Esophagus squamous epithelium (tissue), 5 donors: ENCODE measurements at regions not wholly inside any gene's neighbourhood (a gene's known extent, or its start where the extent isn't known, plus 50 kb on each side); places are given as distances from the start of the nearest gene placed in this dataset.

Experiments used
- DNase-seq: peaks from one replicate; lab custom pipeline; 2025; lab: John Stamatoyannopoulos, UW
- H3K27ac ChIP-seq, 4 donors: fragments of 200-600 bp; sonication (generic); one replicate each; pipeline ENCODE4 v1.5.1; 2016 to 2019; ENCODE audit warnings: mild to moderate bottlenecking in 1 of 4
- H3K27me3 ChIP-seq, 4 donors: fragments of 200-600 bp; sonication (generic); 1 replicate in 3 of 4; 2 replicates in 1 of 4; pipeline versions ENCODE4 v1.5.1 to v1.6.0; 2017 to 2021; ENCODE audit warnings: antibody characterized with exemption in 1 of 4
- H3K36me3 ChIP-seq, 3 donors: fragments of 200-600 bp; sonication (generic); one replicate each; pipeline ENCODE4 v1.5.1; 2016 to 2019
- H3K4me1 ChIP-seq, 3 donors: fragments of 200-600 bp; sonication (generic); one replicate each; pipeline ENCODE4 v1.5.1; 2017 to 2019
- H3K4me3 ChIP-seq, 4 donors: fragments of 200-600 bp; sonication (generic); 1 replicate in 3 of 4; 2 replicates in 1 of 4; pipeline ENCODE4 v1.5.1; 2016 to 2019; ENCODE audit warnings: mild to moderate bottlenecking in 2 of 4, moderate library complexity in 1 of 4
- H3K9me3 ChIP-seq, 3 donors: fragments of 200-600 bp; sonication (generic); one replicate each; pipeline ENCODE4 v1.5.1; 2016 to 2019
- CTCF ChIP-seq, 6 experiments: fragments of 450-650 bp in 4 of 6; fragments of 200-600 bp in 2 of 6; sonication (generic) in 2 of 6; IDR thresholded peaks; one replicate each; pipeline ENCODE4 v1.5.1; 2016 to 2019; ENCODE audit warnings: antibody characterized with exemption in 6 of 6, mild to moderate bottlenecking in 4 of 6, moderate library complexity in 4 of 6
- POLR2A ChIP-seq, 4 donors: fragments of 450-650 bp; IDR thresholded peaks; one replicate each; pipeline ENCODE4 v1.6.1; 2017; ENCODE audit warnings: antibody characterized with exemption in 4 of 4, mild to moderate bottlenecking in 4 of 4, moderate library complexity in 3 of 4
- WGBS, 2 donors: methylation state at CpG; one replicate each; pipeline ENCODE4 v1.1.5; 2018; 5-methylcytosine and 5-hydroxymethylcytosine counted together
- intact Hi-C: fragments of 100-400 bp; cut with DNase I; formaldehyde crosslinking; loops from one replicate; pipeline ENCODE4 v1.15.0; 2022
- donor health status: DM: yes; HTN: yes; CAD: no.

GRCh38 chr22:35206889-35207288, 50.4 kb upstream of the HMGXB4 start:
- H3K36me3 ChIP-seq: no peaks in the 10 kb centered on the region
- DNase-seq: no peak
- no peaks in the 10 kb centered on the region for H3K4me1 ChIP-seq
- H3K4me3 ChIP-seq: no peak overlapping the region
- no peak overlapping the region for H3K27ac ChIP-seq
- TF ChIP-seq CTCF (IDR thresholded peaks at IDR 0.05) (no peak), POLR2A (IDR thresholded peaks at IDR 0.05) (no peak)
- H3K9me3 ChIP-seq: no peaks in the 10 kb centered on the region
- WGBS, 2 donors: 61 to 73% methylated on average over 1 of the region's 1 CpG
- peaks cover 0 to 53% (median 0%) of the 10 kb centered on the region in 4 donors for H3K27me3 ChIP-seq
- intact Hi-C loops: no loop called here
